HG03432 (cell line): ENCODE measurements at regions not wholly inside any gene's neighbourhood (a gene's known extent, or its start where the extent isn't known, plus 50 kb on each side); places are given as distances from the start of the nearest gene placed in this dataset.

Source experiments
- ATAC-seq: cut with Tn5 transposase; IDR thresholded peaks from one replicate; pipeline ENCODE4 v1.9.1; 2021; ENCODE audit warnings: mild to moderate bottlenecking, moderate library complexity; ENCODE audit not compliant: unreplicated experiment

DNA sequence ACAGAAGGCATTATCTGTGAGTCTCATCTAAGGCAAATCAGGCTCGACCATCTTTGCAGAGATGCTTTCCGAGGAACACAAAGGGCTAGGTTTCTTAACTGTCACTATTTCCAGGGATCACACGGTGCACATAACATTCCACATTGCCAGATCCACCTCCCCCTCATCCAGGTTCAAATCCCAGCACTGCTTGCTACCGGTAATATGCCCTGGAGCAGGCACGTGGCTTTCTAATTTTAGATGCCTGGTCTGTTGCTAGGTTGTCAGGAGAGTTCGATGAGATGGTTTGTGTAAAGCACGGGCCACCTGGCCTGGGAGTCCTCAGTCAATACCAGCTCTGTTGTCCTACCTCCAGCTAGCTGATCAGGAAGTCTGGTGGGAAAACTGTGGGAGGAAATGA is 598.6 kb downstream of the NPHP4 start:
- no peak for ATAC-seq

GRCh38 chr1:5393146-5393545 is 599.1 kb downstream of the NPHP4 start:
- ATAC-seq: no peak

- no peak for ATAC-seq
These were observed 600.5 kb downstream of the NPHP4 start for GRCh38 chr1:5391725-5392124.

DNA sequence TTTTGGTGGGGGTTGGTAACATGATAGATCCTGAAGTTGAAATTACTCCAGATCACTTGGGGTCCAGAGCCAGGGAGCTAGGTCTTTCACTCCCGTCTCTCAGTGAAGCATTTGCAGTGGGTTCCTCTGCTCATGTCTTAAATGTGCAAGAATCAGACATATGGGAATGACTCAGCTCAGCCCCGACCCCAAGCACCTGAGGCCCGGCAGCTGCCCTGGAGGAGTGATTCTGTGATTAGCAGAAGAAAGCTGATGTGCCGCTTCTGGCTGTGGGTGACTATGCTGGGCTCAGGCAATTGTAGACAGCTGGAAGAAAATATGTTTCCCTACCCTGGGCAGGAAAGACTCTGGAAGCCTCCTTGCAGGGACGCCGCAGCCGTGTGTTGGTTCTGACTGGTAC is 601.7 kb downstream of the NPHP4 start:
- ATAC-seq: no peak

DNA sequence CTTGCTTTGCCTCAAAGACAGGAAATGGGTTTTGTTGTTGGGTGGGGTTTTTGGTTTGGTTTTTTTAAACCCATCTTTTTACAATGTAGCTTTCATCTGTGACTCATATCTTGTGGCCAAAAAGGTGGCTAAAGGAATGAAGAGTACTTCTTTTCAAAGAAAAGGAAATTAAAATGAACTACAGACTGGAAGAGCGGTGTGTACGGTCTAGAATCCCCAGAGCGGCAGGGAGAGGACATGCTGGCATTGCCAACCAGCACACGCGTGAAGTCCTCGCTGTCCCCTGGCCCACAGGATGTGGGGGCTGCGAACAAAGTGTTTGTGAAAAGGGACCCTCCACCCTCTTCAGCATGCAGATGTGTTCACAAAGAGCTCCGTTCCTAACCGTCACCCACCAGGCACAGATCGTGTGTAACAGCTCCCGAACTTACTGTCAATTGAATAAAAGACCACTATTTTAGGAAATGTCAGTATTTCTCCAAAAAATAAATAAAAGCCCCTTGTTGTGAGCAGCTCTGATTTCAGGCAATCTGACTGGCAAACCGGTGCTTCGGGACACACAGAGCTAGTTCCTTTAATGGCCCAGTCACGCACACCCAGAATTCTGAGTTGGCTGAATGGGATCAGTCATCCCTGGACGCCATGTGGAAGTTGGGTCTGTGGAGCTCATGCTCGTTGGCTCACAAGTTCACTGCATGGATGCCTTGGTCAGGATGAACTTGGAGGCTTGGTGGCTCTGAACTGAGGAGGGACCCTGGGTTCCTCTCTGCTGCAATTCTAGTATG is 602.9 kb downstream of the NPHP4 start:
- no peak for ATAC-seq

DNA sequence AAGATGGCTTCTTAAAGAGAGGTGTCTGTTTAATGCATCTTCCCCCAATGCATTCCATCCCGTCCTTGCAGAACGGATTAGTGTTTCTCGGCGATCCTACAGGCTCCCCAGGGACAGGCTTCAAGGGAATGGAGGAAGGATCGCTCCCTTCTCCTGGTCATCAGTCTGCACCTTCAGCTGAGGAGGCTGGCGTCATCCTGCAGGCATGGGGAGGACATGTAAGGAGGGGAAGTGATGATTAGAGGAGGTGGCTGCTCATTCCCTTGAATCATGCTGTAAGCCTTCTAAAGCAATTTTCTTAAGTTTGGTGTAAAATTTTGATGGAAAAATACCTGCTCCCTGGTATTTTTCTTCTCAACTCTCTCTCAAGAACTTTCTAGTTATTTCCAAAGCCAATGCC is 603.6 kb downstream of the NPHP4 start:
- no peak for ATAC-seq

DNA sequence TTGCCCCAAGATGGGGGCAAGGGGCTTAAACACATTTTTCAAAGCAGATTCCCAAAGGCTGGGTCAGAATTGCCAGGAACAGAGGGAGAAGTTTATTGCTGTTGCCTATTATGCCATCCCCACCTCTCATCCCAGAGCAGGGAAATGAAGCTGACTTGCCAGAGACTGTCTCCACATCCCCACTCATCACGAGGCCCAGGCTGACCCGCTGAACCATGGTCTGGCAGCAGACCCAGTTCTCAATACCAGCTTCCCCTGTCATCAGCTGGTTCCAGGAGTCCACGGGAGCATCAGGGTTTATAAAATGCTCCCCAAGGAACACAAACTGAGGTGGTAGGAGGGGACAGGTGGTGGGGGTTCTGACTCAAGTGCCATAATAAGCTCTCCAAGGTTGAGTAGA is 605.9 kb downstream of the NPHP4 start:
- no peak for ATAC-seq

GRCh38 chr1:5385956-5386355 is 606.3 kb downstream of the NPHP4 start:
- no peak for ATAC-seq

DNA sequence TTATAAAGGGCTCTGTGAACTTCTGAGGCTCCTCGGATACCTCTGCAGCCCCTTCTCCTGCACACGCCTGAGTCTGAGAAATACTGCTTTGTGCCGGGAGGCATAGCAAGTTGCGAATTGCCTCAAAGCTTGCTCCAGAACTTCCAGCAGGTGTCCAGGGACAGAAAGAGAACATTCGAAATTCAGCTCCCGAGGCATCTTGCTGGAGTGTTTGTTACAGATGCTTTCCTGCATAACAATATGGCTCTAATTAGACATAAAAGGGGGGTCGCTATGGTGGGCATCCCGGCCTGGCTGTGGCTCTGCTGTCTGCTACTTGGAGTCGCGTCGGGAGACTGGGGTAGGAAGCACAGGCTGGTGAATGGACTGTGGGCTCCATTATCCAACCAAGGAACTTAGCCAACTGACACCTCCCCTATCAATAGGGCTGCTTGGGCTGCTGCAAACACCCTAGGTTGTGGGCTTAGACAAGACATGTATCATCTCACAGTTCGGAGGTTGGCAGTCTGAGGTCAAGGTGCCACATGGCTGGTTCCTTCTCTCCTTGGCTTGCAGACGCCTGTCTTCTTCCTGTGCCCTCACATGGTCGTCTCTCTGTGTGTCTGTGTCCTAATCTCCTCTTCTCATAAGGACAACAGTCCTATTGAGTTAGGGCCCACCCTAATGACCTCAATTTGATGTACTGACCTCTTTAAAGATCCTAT is 607.0 kb downstream of the NPHP4 start:
- no peak for ATAC-seq

DNA sequence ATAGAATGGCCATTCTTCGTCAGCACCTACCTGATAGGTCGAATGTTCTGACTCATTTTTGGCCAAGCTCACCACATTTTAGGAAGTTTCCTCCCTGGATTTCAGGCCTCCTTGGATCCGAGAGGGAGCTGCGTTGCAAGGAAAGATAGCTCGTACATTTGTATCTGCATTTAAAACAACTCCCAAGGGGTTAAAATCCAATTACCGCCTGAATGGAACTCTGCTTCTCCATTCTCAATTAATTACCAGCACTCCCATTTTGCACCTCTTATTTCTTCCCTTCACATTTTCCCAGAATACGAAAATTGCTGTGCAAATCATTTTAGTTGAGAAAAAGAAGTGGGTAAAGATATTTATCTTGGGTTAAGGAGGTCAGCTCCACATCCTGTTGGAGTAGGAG is 610.7 kb downstream of the NPHP4 start:
- no peak for ATAC-seq

DNA sequence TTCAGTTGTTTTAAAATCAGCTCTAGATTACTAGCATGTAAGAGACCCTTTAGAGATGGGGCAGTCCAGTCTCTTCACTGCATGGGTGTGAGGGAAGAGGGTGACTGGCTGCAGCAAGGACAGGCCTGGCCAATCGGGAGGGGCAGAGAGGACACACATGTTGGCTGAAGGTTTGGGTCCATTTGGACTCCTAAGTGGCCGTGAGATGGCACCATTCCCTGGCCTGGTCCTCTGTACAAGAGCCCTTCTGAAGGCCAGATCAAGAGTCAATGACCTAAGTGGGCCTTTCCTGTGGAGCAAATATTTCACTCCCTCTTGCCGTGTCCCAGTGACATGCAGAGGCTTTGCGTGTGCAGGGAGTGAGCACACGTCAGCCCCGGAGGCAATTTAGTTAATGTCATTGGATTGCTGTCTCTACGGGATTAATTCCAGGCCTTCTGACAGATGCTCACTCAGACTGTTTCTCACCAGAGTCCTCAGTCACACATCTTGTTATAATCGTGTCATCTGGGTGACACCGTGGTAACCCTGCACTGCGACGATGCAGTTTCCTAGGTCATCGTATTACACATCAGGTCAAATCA is 613.0 kb downstream of the NPHP4 start:
- ATAC-seq: no peak

GRCh38 chr1:5376538-5377247 is 615.5 kb downstream of the NPHP4 start:
- no peak for ATAC-seq

GRCh38 chr1:5375481-5375880 is 616.7 kb downstream of the NPHP4 start:
- no peak for ATAC-seq

- no peak for ATAC-seq
These were observed 618.0 kb downstream of the NPHP4 start for GRCh38 chr1:5374192-5374591.

GRCh38 chr1:5373281-5373680 is 618.9 kb downstream of the NPHP4 start:
- no peak for ATAC-seq

GRCh38 chr1:5371270-5371669 is 621.0 kb downstream of the NPHP4 start:
- no peak for ATAC-seq

GRCh38 chr1:5370311-5370710 is 621.9 kb downstream of the NPHP4 start:
- no peak for ATAC-seq

DNA sequence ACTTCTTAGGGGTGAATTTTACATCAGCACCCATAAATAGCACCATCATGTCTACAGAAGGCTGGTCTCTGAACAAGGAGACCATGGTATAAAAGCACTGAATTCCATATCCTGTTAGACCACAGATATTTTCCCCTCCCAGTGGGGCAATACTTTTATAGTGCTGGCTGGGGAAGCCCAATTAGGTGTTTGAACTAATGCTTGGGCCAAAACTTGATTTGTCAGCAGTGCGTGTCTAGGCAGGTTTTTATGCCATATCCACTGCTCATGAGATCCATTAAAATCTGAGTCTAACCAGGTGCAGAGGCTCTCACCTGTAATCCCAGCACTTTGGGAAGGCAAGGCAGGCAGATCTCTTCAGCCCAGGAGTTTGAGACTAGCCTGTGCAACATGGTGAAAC is 623.0 kb downstream of the NPHP4 start:
- ATAC-seq: no peak

DNA sequence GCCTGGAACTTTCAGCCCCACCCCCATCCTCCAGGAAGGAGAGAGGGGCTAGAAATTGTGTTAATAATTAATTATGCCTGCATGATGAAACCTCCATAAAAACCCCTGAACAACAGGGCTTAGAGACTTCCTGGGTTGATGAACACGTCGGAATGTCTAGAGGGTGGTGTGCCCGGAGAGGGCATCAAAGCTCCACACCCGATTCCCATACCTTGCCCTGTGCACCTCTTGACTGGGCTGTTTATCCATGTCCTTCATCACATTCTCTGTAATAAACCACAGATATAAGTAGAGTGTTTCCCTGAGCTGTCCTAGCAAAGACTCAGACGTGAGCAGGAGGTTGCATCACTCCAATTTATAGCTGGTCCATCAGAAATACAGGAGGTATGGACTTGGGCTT is 624.0 kb downstream of the NPHP4 start:
- ATAC-seq: no peak

DNA sequence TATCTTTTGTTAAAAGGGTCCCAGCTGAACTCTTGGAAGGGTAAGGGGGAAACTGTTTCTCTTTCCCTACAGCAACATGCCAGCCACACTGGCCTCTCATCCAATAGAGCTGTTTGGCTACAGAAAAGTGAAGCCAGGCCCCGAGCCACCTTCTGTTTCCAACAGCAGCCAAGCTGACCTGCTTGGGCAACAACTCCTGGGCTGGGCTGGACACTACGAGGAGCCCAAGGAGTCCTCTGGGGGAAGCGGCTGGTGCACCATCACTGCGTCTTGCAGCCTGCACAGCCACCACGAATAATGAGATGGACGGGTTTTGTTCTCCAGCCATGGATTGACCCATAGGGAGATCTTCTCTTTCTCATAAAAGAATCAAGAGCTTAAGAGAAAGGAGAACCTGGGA is 624.9 kb downstream of the NPHP4 start:
- ATAC-seq: no peak

DNA sequence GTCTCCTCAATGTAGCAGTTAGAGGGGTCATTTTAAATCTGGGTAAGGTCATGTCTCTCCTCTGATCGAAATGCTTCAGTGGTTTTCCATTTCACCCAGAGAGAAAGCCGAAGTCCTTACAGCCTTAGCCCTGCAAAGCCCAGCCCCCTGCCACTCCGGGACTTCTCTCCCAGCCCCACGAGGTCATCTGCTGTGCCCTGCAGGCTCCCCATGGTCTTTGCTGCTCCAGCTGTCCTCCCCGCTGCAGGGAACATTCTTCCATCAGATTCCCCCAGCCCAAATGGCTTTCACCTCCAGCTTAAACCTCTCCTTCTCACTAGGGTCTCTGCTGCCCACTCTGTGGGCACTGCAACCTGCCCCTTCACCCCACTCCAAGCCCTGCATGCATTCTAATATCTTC is 626.5 kb downstream of the NPHP4 start:
- ATAC-seq: no peak

- no peak for ATAC-seq
These were observed 627.6 kb downstream of the NPHP4 start for GRCh38 chr1:5364591-5364990.
